SK-N-SH (cell line): ENCODE measurements at regions not wholly inside any gene's neighbourhood (a gene's known extent, or its start where the extent isn't known, plus 50 kb on each side); places are given as distances from the start of the nearest gene placed in this dataset.

Source experiments
- CTCF ChIA-PET: fragments of 300-600, 350-600 bp; formaldehyde crosslinking; extraction: SDS; loops from one replicate; lab custom pipeline; 2021; lab: Yijun Ruan, JAX
- POLR2A ChIA-PET: fragments of 350-600 bp; sonication (Branson Sonifier 250); formaldehyde crosslinking; extraction: SDS; loops from one replicate; lab custom pipeline; 2020; ENCODE audit warnings: antibody characterized with exemption, inconsistent platforms; lab: Yijun Ruan, JAX
- DNase-seq: peaks from one replicate; pipeline ENCODE4 v3.0.0; 2012
- H2AFZ ChIP-seq: fragments of 200-600 bp; sonication (generic); 2 replicates; pipeline ENCODE4 v1.8.1; 2016; ENCODE audit warnings: antibody characterized with exemption, mild to moderate bottlenecking, low read depth
- H3F3A ChIP-seq: fragments of 200-600 bp; sonication (generic); replicated peaks from 2 replicates; pipeline ENCODE3; 2016; ENCODE audit warnings: antibody characterized with exemption, mild to moderate bottlenecking; ENCODE audit not compliant: insufficient read depth
- H3K27ac ChIP-seq, 2 experiments: fragments of 200-500 bp in 1 of 2; fragments of 200-600 bp in 1 of 2; sonication (Bioruptor generic) in 1 of 2; sonication (generic), shearing (Covaris generic) in 1 of 2; 2 replicates each; pipeline versions ENCODE4 v1.5.1 to v1.6.1; 2014 to 2016; ENCODE audit warnings: low read depth in 2 of 2, inconsistent platforms in 1 of 2, low read length in 1 of 2, mild to moderate bottlenecking in 1 of 2, mixed read lengths in 1 of 2
- H3K27me3 ChIP-seq: fragments of 200-600 bp; sonication (generic), shearing (Covaris generic); 2 replicates; pipeline ENCODE4 v1.6.1; 2016; ENCODE audit warnings: mixed run types; ENCODE audit not compliant: insufficient read depth
- H3K36me3 ChIP-seq, 2 experiments: fragments of 200-500 bp in 1 of 2; fragments of 200-600 bp in 1 of 2; sonication (Bioruptor generic) in 1 of 2; sonication (generic) in 1 of 2; replicated peaks in 1 of 2; 2 replicates each; pipeline versions ENCODE3 to v1.5.1; 2014 to 2016; ENCODE audit warnings: low read length in 1 of 2, mild to moderate bottlenecking in 1 of 2; ENCODE audit not compliant: insufficient read depth in 2 of 2, control insufficient read depth in 1 of 2
- H3K4me1 ChIP-seq, 2 experiments: fragments of 200-500 bp in 1 of 2; fragments of 200-600 bp in 1 of 2; sonication (Bioruptor generic) in 1 of 2; sonication (generic), shearing (Covaris generic) in 1 of 2; 2 replicates each; pipeline versions ENCODE4 v1.5.1 to v1.6.1; 2014 to 2016; ENCODE audit warnings: low read depth in 1 of 2, low read length in 1 of 2, mixed run types in 1 of 2; ENCODE audit not compliant: insufficient read depth in 2 of 2, control insufficient read depth in 1 of 2
- H3K4me2 ChIP-seq: fragments of 200-600 bp; sonication (generic), shearing (Covaris generic); 2 replicates; pipeline ENCODE4 v1.6.1; 2017; ENCODE audit warnings: mixed run types
- H3K4me3 ChIP-seq, 2 experiments: fragments of 200-500 bp in 1 of 2; fragments of 200-600 bp in 1 of 2; sonication (Bioruptor generic) in 1 of 2; sonication (generic), shearing (Covaris generic) in 1 of 2; 2 replicates each; pipeline versions ENCODE4 v1.5.1 to v1.8.1; 2014 to 2016; ENCODE audit warnings: low read depth in 2 of 2, inconsistent platforms in 1 of 2, low read length in 1 of 2, mild to moderate bottlenecking in 1 of 2, mixed read lengths in 1 of 2, moderate library complexity in 1 of 2
- H3K79me2 ChIP-seq: fragments of 200-600 bp; sonication (generic); 2 replicates; pipeline ENCODE4 v1.8.1; 2017; ENCODE audit warnings: mild to moderate bottlenecking; ENCODE audit not compliant: insufficient read depth
- H3K9ac ChIP-seq: fragments of 200-600 bp; sonication (generic); 2 replicates; pipeline ENCODE4 v1.6.1; 2017; ENCODE audit warnings: mixed run types
- H3K9me2 ChIP-seq: fragments of 200-600 bp; sonication (generic); 2 replicates; pipeline ENCODE4 v1.6.1; 2017; ENCODE audit warnings: mixed run types
- H3K9me3 ChIP-seq: fragments of 200-600 bp; sonication (generic); 2 replicates; pipeline ENCODE4 v1.6.1; 2017; ENCODE audit warnings: mixed run types, mild to moderate bottlenecking, moderate library complexity
- H4K20me1 ChIP-seq: fragments of 200-600 bp; sonication (generic); 2 replicates; pipeline ENCODE4 v1.6.1; 2017; ENCODE audit warnings: mild to moderate bottlenecking, mixed run types; ENCODE audit not compliant: insufficient read depth
- ELF1 ChIP-seq: IDR thresholded peaks from 2 replicates; pipeline ENCODE4 v1.4.0; 2012
- EZH2phosphoT487 ChIP-seq: fragments of 200-600 bp; sonication (generic); IDR thresholded peaks from 2 replicates; pipeline ENCODE4 v1.6.1; 2017; ENCODE audit warnings: low read depth, mixed run types, mild to moderate bottlenecking, antibody characterized with exemption, moderate library complexity, borderline replicate concordance
- GATA2 ChIP-seq: sonication (generic); formaldehyde crosslinking; IDR thresholded peaks from 2 replicates; pipeline ENCODE4 v1.5.0; 2020; ENCODE audit warnings: mild to moderate bottlenecking, missing genetic modification reagents
- MXI1 ChIP-seq: IDR thresholded peaks from 2 replicates; pipeline ENCODE4 v1.6.1; 2012; ENCODE audit warnings: mild to moderate bottlenecking, low read depth, low read length, improper control_type of control experiment
- NFIC ChIP-seq: IDR thresholded peaks from 2 replicates; pipeline ENCODE4 v1.4.0; 2012; ENCODE audit warnings: borderline replicate concordance
- NRF1 ChIP-seq: IDR thresholded peaks from 2 replicates; pipeline ENCODE4 v1.6.1; 2012; ENCODE audit warnings: low read depth, mild to moderate bottlenecking, low read length
- POLR2AphosphoS5 ChIP-seq: IDR thresholded peaks from 2 replicates; pipeline ENCODE4 v1.6.1; 2012; ENCODE audit warnings: low read depth, low read length
- RAD21 ChIP-seq: IDR thresholded peaks from 2 replicates; pipeline ENCODE4 v1.6.1; 2012; ENCODE audit warnings: mild to moderate bottlenecking, low read length
- RFX5 ChIP-seq: IDR thresholded peaks from 2 replicates; pipeline ENCODE4 v1.6.1; 2012; ENCODE audit warnings: mild to moderate bottlenecking, improper control_type of control experiment, low read length
- SIN3A ChIP-seq: IDR thresholded peaks from 2 replicates; pipeline ENCODE4 v1.6.1; 2012; ENCODE audit warnings: low read depth, mild to moderate bottlenecking, low read length, moderate library complexity, borderline replicate concordance
- SMC3 ChIP-seq: IDR thresholded peaks from 2 replicates; pipeline ENCODE4 v1.6.1; 2012; ENCODE audit warnings: low read depth, low read length, improper control_type of control experiment
- TAF1 ChIP-seq: IDR thresholded peaks from 2 replicates; pipeline ENCODE4 v1.6.1; 2012; ENCODE audit warnings: low read depth, mild to moderate bottlenecking, low read length, moderate library complexity, borderline replicate concordance
- TCF12 ChIP-seq: IDR thresholded peaks from 2 replicates; pipeline ENCODE4 v1.4.0; 2012
- YY1 ChIP-seq: IDR thresholded peaks from 2 replicates; pipeline ENCODE4 v1.4.0; 2012; ENCODE audit warnings: low read depth, mild to moderate bottlenecking
- WGBS: methylation state at CpG from one replicate; pipeline ENCODE4 v1.1.6; 2017; ENCODE audit warnings: low lambda C conversion rate; 5-methylcytosine and 5-hydroxymethylcytosine counted together
- TF ChIP-seq, protein P1 (sequence below): fragments of 150-350 bp; IDR thresholded peaks from 2 replicates; pipeline ENCODE4 v1.6.1; 2017; ENCODE audit warnings: antibody characterized with exemption, low read length, low read depth, borderline replicate concordance
- TF ChIP-seq, protein P2 (sequence below): IDR thresholded peaks from 2 replicates; pipeline ENCODE4 v1.4.0; 2012; ENCODE audit warnings: low read depth, borderline replicate concordance
- TF ChIP-seq, protein P3 (sequence below): IDR thresholded peaks from 2 replicates; pipeline ENCODE4 v1.4.0; 2012; ENCODE audit warnings: low read depth, borderline replicate concordance

DNA sequence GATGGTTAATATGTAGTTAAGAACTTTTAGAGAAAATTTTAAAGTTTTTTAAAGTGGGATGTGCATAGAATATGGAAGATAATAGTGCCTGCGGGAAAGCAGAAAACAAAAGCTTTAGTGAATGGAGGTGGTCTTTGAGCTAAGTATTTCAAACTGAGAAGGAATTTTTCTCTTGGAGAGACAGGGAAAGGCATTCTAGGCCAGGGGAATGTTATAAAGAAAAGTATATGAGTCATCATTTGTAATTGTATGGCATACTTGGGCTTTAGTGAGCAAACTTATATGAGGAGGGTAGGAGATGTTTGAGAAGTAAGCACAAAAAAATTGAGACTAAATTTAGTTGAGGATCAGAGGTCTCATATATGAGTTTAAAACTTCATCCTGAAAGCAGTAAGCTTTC lies 467.0 kb downstream of the PPARGC1A start:
- POLR2A ChIA-PET: no interaction called here
- no peak for DNase-seq
- no peaks in the 10 kb centered on the region for H3K4me1 ChIP-seq
- H3K9me3 ChIP-seq: no peaks in the 10 kb centered on the region
- no peak overlapping the region for H3K4me2 ChIP-seq
- no peaks in the 10 kb centered on the region for H3K9me2 ChIP-seq
- no peak overlapping the region for H3K4me3 ChIP-seq
- no peak overlapping the region for H2AFZ ChIP-seq
- 10% methylated on average over 1 of the region's 1 CpG for WGBS
- H3F3A ChIP-seq: no peaks in the 10 kb centered on the region
- no peaks in the 10 kb centered on the region for H3K79me2 ChIP-seq
- no peaks in the 10 kb centered on the region for H4K20me1 ChIP-seq
- H3K27ac ChIP-seq: no peak overlapping the region
- H3K36me3 ChIP-seq: no peaks in the 10 kb centered on the region
- H3K27me3 ChIP-seq: no peaks in the 10 kb centered on the region
- CTCF ChIA-PET: no interaction called here
- no peak overlapping the region for H3K9ac ChIP-seq
- TF ChIP-seq NFIC: no peak
- TF ChIP-seq SMC3: no peak
- no peak for TF ChIP-seq RAD21
- TF ChIP-seq RFX5: no peak
- TF ChIP-seq, protein P1, sequence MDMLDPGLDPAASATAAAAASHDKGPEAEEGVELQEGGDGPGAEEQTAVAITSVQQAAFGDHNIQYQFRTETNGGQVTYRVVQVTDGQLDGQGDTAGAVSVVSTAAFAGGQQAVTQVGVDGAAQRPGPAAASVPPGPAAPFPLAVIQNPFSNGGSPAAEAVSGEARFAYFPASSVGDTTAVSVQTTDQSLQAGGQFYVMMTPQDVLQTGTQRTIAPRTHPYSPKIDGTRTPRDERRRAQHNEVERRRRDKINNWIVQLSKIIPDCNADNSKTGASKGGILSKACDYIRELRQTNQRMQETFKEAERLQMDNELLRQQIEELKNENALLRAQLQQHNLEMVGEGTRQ: no peak
- TF ChIP-seq TAF1: no peak

DNA sequence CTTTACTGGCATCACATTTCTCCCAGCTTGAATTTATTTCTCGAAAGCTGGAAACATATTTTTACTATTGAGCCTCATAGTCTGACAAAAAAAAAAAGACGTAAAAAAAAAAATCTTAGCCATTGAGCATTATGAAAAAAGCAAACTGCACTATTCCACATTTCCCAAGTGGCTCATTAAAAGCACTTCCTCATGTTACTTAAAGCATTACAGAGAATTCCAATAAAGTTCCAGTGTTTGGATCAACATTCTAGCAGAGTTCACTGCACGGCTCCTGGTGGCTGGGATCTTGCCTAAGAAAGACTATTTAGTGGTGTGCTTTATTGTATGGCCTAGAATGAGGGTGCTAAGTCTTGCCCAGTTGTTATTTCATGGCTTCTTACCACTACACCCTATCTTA lies 476.2 kb downstream of the PPARGC1A start:
- no peak overlapping the region for H3K27ac ChIP-seq
- no peaks in the 10 kb centered on the region for H3K9me2 ChIP-seq
- H3K4me2 ChIP-seq: no peak overlapping the region
- no peaks in the 10 kb centered on the region for H3K4me1 ChIP-seq
- WGBS: under 1% methylated on average over 3 of the region's 3 CpGs
- DNase-seq: no peak
- no peaks in the 10 kb centered on the region for H3K36me3 ChIP-seq
- H3K79me2 ChIP-seq: no peaks in the 10 kb centered on the region
- H3K4me3 ChIP-seq: no peak overlapping the region
- ChIA-PET CTCF (no interaction called here), POLR2A (no interaction called here)
- no peak overlapping the region for H2AFZ ChIP-seq
- no peak overlapping the region for H3K9ac ChIP-seq
- no peaks in the 10 kb centered on the region for H3F3A ChIP-seq
- H3K27me3 ChIP-seq: no peaks in the 10 kb centered on the region
- H3K9me3 ChIP-seq: no peaks in the 10 kb centered on the region
- TF ChIP-seq POLR2AphosphoS5: no peak
- TF ChIP-seq NRF1: no peak
- TF ChIP-seq, protein P2, sequence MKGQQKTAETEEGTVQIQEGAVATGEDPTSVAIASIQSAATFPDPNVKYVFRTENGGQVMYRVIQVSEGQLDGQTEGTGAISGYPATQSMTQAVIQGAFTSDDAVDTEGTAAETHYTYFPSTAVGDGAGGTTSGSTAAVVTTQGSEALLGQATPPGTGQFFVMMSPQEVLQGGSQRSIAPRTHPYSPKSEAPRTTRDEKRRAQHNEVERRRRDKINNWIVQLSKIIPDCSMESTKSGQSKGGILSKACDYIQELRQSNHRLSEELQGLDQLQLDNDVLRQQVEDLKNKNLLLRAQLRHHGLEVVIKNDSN: no peak
- TF ChIP-seq MXI1: no peak
- TF ChIP-seq, all 33 proteins: peak for 0
- no peaks in the 10 kb centered on the region for H4K20me1 ChIP-seq

DNA sequence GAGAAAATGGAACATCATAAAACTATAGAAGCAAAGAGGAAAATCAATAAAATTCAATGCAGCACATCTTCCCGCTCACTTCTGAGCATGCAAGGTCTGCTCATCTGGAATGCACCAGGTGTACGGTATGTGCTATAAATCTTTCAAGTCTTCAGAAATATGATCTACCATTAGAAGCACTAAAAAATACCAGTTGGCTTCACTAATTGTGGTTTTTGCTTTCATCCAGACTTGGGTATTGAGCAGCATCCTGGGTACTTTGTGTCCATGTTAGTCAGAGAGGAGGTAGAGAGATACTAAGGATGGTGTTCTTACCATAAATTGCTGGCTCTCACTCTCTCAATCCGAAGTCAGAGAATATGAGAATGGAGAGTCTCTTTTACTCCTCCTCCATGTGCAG lies 477.1 kb downstream of the PPARGC1A start:
- Histone ChIP-seq H3K9ac (no peak overlapping the region), H3F3A (no peaks in the 10 kb centered on the region), H3K4me3 (no peak overlapping the region), H3K4me2 (no peak overlapping the region), H3K27me3 (no peaks in the 10 kb centered on the region), H3K9me2 (no peaks in the 10 kb centered on the region), H3K27ac (no peak overlapping the region), H3K79me2 (no peaks in the 10 kb centered on the region), H3K4me1 (no peaks in the 10 kb centered on the region), H2AFZ (no peak overlapping the region), H3K36me3 (no peaks in the 10 kb centered on the region), H4K20me1 (no peaks in the 10 kb centered on the region), H3K9me3 (no peaks in the 10 kb centered on the region)
- no peak for DNase-seq
- ChIA-PET POLR2A (no interaction called here), CTCF (no interaction called here)
- WGBS: 15% methylated on average over 3 of the region's 3 CpGs
- TF ChIP-seq YY1 (no peak), EZH2phosphoT487 (no peak), NRF1 (no peak), TAF1 (no peak), SIN3A (no peak), GATA2 (CRISPR knock-in tag) (no peak), POLR2AphosphoS5 (no peak), TCF12 (no peak), ELF1 (no peak), RFX5 (no peak)
- TF ChIP-seq, protein P3, sequence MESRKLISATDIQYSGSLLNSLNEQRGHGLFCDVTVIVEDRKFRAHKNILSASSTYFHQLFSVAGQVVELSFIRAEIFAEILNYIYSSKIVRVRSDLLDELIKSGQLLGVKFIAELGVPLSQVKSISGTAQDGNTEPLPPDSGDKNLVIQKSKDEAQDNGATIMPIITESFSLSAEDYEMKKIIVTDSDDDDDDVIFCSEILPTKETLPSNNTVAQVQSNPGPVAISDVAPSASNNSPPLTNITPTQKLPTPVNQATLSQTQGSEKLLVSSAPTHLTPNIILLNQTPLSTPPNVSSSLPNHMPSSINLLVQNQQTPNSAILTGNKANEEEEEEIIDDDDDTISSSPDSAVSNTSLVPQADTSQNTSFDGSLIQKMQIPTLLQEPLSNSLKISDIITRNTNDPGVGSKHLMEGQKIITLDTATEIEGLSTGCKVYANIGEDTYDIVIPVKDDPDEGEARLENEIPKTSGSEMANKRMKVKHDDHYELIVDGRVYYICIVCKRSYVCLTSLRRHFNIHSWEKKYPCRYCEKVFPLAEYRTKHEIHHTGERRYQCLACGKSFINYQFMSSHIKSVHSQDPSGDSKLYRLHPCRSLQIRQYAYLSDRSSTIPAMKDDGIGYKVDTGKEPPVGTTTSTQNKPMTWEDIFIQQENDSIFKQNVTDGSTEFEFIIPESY: no peak
- TF ChIP-seq, protein P1: no peak
